HCT116 (cell line): ENCODE measurements at regions not wholly inside any gene's neighbourhood (a gene's known extent, or its start where the extent isn't known, plus 50 kb on each side); places are given as distances from the start of the nearest gene placed in this dataset.

Experiments used
- ATAC-seq: fragments of 200-7000 bp; cut with Tn5 transposase; 2 replicates; pipeline ENCODE4 v1.9.1; 2020; ENCODE audit warnings: mild to moderate bottlenecking, moderate library complexity
- BruUV-seq: library from RNA; stranded (reverse); fragments of 400-500 nt; replicated peaks from 2 replicates; lab custom pipeline; 2021; lab: Mats Ljungman, UMichigan
- CTCF ChIA-PET: fragments of 300-600 bp; sonication (Branson Sonifier 250); formaldehyde crosslinking; loops from one replicate; lab custom pipeline; 2021; ENCODE audit warnings: antibody characterized with exemption; lab: Charles Lee
- POLR2A ChIA-PET: fragments of 300-600, 350-600 bp; sonication (Branson Sonifier 250); formaldehyde crosslinking; loops from one replicate; lab custom pipeline; 2021; ENCODE audit warnings: antibody characterized with exemption; lab: Charles Lee
- RAD21 ChIA-PET, 2 experiments: fragments of 300-600 bp; sonication (Branson Sonifier 250); formaldehyde crosslinking; loops; one replicate each; lab custom pipeline; 2023; ENCODE audit warnings: low total read pairs in 2 of 2; ENCODE audit not compliant: uncharacterized antibody in 2 of 2, unreplicated experiment in 2 of 2, low non-redundant PET in 1 of 2; lab: Charles Lee
- DNase-seq: peaks from one replicate; pipeline ENCODE4 v3.0.0-alpha.2; 2010; ENCODE audit warnings: low read depth, low spot score
- H2AFZ ChIP-seq: fragments of 200-600 bp; shearing (Covaris generic), sonication (generic); 2 replicates; pipeline ENCODE4 v1.6.1; 2017; ENCODE audit warnings: low read depth, mixed run types, mixed read lengths, antibody characterized with exemption, low read length; ENCODE audit not compliant: poor library complexity, severe bottlenecking
- H3K27ac ChIP-seq: 2 replicates; pipeline ENCODE4 v1.5.1; 2012; ENCODE audit warnings: low read depth, low read length
- H3K27me3 ChIP-seq: fragments of 200-600 bp; sonication (generic); 2 replicates; pipeline ENCODE4 v1.6.1; 2016; ENCODE audit warnings: mixed run types, low read length, mixed read lengths; ENCODE audit not compliant: insufficient read depth
- H3K36me3 ChIP-seq, 2 experiments: fragments of 200-500 bp in 1 of 2; fragments of 200-600 bp in 1 of 2; sonication (Bioruptor generic) in 1 of 2; sonication (generic) in 1 of 2; 2 replicates each; pipeline versions ENCODE4 v1.5.1 to v1.6.1; 2014 to 2016; ENCODE audit warnings: low read length in 2 of 2, inconsistent platforms in 1 of 2, mixed read lengths in 1 of 2, mixed run types in 1 of 2; ENCODE audit not compliant: insufficient read depth in 2 of 2, control insufficient read depth in 1 of 2
- H3K4me1 ChIP-seq, 2 experiments: fragments of 200-600 bp in 1 of 2; sonication (generic) in 1 of 2; 2 replicates each; pipeline versions ENCODE4 v1.5.1 to v1.6.1; 2012 to 2017; ENCODE audit warnings: low read length in 2 of 2, inconsistent platforms in 1 of 2, mild to moderate bottlenecking in 1 of 2, mixed read lengths in 1 of 2, mixed run types in 1 of 2, moderate library complexity in 1 of 2; ENCODE audit not compliant: insufficient read depth in 2 of 2, control insufficient read depth in 1 of 2
- H3K4me2 ChIP-seq: fragments of 200-600 bp; sonication (generic); 2 replicates; pipeline ENCODE4 v1.6.1; 2017; ENCODE audit warnings: mixed run types, low read length, mixed read lengths
- H3K4me3 ChIP-seq, 2 experiments: fragments of 200-600 bp in 1 of 2; sonication (generic) in 1 of 2; replicated peaks in 1 of 2; 2 replicates each; pipeline ENCODE4 v1.5.1; 2011 to 2016; ENCODE audit warnings: low read length in 2 of 2, control low read depth in 1 of 2, low read depth in 1 of 2, mild to moderate bottlenecking in 1 of 2, mixed read lengths in 1 of 2, mixed run types in 1 of 2
- H3K79me2 ChIP-seq: fragments of 200-600 bp; sonication (generic); 2 replicates; pipeline ENCODE4 v1.6.1; 2017; ENCODE audit warnings: mild to moderate bottlenecking, mixed run types, low read length, moderate library complexity, mixed read lengths; ENCODE audit not compliant: insufficient read depth
- H3K9ac ChIP-seq: fragments of 200-600 bp; sonication (generic); 2 replicates; pipeline ENCODE4 v1.6.1; 2016; ENCODE audit warnings: low read length, mixed read lengths
- H3K9me2 ChIP-seq: fragments of 200-600 bp; sonication (generic), shearing (Covaris generic); 2 replicates; pipeline ENCODE4 v1.6.1; 2017; ENCODE audit warnings: mixed run types, mild to moderate bottlenecking, moderate library complexity; ENCODE audit not compliant: insufficient read depth
- H3K9me3 ChIP-seq, 2 experiments: fragments of 200-500 bp in 1 of 2; fragments of 200-600 bp in 1 of 2; sonication (Bioruptor generic) in 1 of 2; sonication (generic) in 1 of 2; 2 replicates each; pipeline ENCODE4 v1.6.1; 2014 to 2017; ENCODE audit warnings: low read length in 2 of 2, mixed read lengths in 2 of 2, inconsistent platforms in 1 of 2, low read depth in 1 of 2, mild to moderate bottlenecking in 1 of 2, mixed run types in 1 of 2, moderate library complexity in 1 of 2; ENCODE audit not compliant: control insufficient read depth in 1 of 2, insufficient read depth in 1 of 2
- H4K20me1 ChIP-seq: fragments of 200-600 bp; sonication (generic), shearing (Covaris generic); 2 replicates; pipeline ENCODE4 v1.6.1; 2017; ENCODE audit warnings: mixed run types, mild to moderate bottlenecking, moderate library complexity; ENCODE audit not compliant: insufficient read depth
- ATF3 ChIP-seq: IDR thresholded peaks from 2 replicates; pipeline ENCODE4 v1.6.1; 2012
- CBX3 ChIP-seq: IDR thresholded peaks from 2 replicates; pipeline ENCODE4 v1.6.1; 2012; ENCODE audit warnings: low read depth
- CTCF ChIP-seq, 3 experiments: fragments of 200-600 bp in 1 of 3; sonication (generic) in 1 of 3; IDR thresholded peaks in 2 of 3; conservative IDR thresholded peaks in 1 of 3; 2 replicates each; pipeline ENCODE4 v1.5.1; 2012 to 2017; ENCODE audit warnings: low read depth in 2 of 3, low read length in 2 of 3, antibody characterized with exemption in 1 of 3, borderline replicate concordance in 1 of 3, control low read depth in 1 of 3, mild to moderate bottlenecking in 1 of 3, mixed read lengths in 1 of 3, mixed run types in 1 of 3, moderate library complexity in 1 of 3; ENCODE audit not compliant: insufficient read depth in 1 of 3
- ELF1 ChIP-seq: IDR thresholded peaks from 2 replicates; pipeline ENCODE4 v1.6.1; 2012; ENCODE audit warnings: low read depth, borderline replicate concordance
- EZH2 ChIP-seq: fragments of 200-600 bp; sonication (generic); IDR thresholded peaks from 2 replicates; pipeline ENCODE4 v1.6.1; 2017; ENCODE audit warnings: antibody characterized with exemption, mixed run types
- EZH2phosphoT487 ChIP-seq: fragments of 200-600 bp; IDR thresholded peaks from 2 replicates; pipeline ENCODE4 v1.6.1; 2018; ENCODE audit warnings: antibody characterized with exemption, borderline replicate concordance
- JUND ChIP-seq: IDR thresholded peaks from 2 replicates; pipeline ENCODE4 v1.6.1; 2012
- MAX ChIP-seq: IDR thresholded peaks from 2 replicates; pipeline ENCODE4 v1.6.1; 2012
- POLR2A ChIP-seq: IDR thresholded peaks from 2 replicates; pipeline ENCODE4 v1.7.0; 2011; ENCODE audit warnings: borderline replicate concordance; ENCODE audit not compliant: insufficient read depth, insufficient read length; ENCODE audit errors: extremely low read depth
- POLR2AphosphoS5 ChIP-seq: IDR thresholded peaks from 2 replicates; pipeline ENCODE4 v1.6.1; 2011; ENCODE audit warnings: mild to moderate bottlenecking, low read depth, low read length, moderate library complexity
- RAD21 ChIP-seq: IDR thresholded peaks from 2 replicates; pipeline ENCODE4 v1.6.1; 2012; ENCODE audit warnings: low read depth, mild to moderate bottlenecking
- SIN3A ChIP-seq: IDR thresholded peaks from 2 replicates; pipeline ENCODE4 v1.6.1; 2012; ENCODE audit warnings: low read depth
- SP1 ChIP-seq: IDR thresholded peaks from 2 replicates; pipeline ENCODE4 v1.6.1; 2012; ENCODE audit warnings: low read depth
- SRF ChIP-seq: IDR thresholded peaks from 2 replicates; pipeline ENCODE4 v1.6.1; 2012; ENCODE audit warnings: low read depth
- TCF7L2 ChIP-seq: IDR thresholded peaks from 2 replicates; pipeline ENCODE4 v1.7.0; 2011; ENCODE audit warnings: borderline replicate concordance, inconsistent platforms; ENCODE audit not compliant: insufficient read depth, insufficient read length; ENCODE audit errors: extremely low read depth
- YY1 ChIP-seq: IDR thresholded peaks from 2 replicates; pipeline ENCODE4 v1.6.1; 2011; ENCODE audit warnings: low read length, low read depth, moderate library complexity, mild to moderate bottlenecking; ENCODE audit not compliant: insufficient replicate concordance; ENCODE audit errors: extremely low read depth
- ZFX ChIP-seq: fragments of 450-650 bp; IDR thresholded peaks from 2 replicates; pipeline ENCODE4 v1.6.1; 2017
- ZNF274 ChIP-seq: fragments of 200-500 bp; sonication (Bioruptor generic); IDR thresholded peaks from 2 replicates; pipeline ENCODE4 v1.6.1; 2014; ENCODE audit warnings: mild to moderate bottlenecking, low read depth, low read length, inconsistent platforms
- intact Hi-C: fragments of 100-400 bp; cut with micrococcal nuclease; formaldehyde crosslinking; loops from 2 replicates; pipeline ENCODE4 v1.10.0; 2022
- TF ChIP-seq, protein P1 (sequence below): IDR thresholded peaks from 2 replicates; pipeline ENCODE4 v1.6.1; 2012; ENCODE audit warnings: low read depth
- TF ChIP-seq, protein P2 (sequence below): IDR thresholded peaks from 2 replicates; pipeline ENCODE4 v1.6.1; 2011; ENCODE audit warnings: mild to moderate bottlenecking, low read length, moderate library complexity; ENCODE audit not compliant: insufficient replicate concordance; ENCODE audit errors: extremely low read depth

DNA sequence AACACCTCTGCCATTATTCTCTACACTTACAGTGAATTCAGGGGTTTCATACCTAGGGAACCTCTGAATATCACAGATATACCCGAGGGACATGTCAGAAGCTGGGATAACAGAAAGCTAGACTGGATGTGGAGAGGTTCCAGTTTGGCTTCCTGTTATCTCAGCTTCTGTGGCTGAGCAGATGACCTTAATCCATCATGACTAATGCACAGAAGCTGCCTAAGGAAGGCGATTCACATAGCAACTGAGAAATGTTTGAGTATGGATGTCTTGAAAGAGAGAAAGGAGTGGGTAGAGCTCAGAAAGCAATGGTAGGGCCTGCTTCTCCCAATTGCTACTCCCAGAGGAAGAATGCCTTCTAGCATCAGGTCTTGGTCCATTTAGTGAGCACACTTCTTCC is 187.6 kb downstream of the RMST start:
- no peak overlapping the region for H2AFZ ChIP-seq
- H3K9ac ChIP-seq = no peak overlapping the region
- ChIA-PET POLR2A (no interaction called here), CTCF (no interaction called here), RAD21 (no interaction called here)
- no TSS peak for BruUV-seq
- DNase-seq = no peak
- no peak overlapping the region for H3K4me2 ChIP-seq
- H3K79me2 ChIP-seq = no peaks in the 10 kb centered on the region
- no peak for ATAC-seq
- no peaks in the 10 kb centered on the region for H3K4me1 ChIP-seq
- intact Hi-C loops = no loop called here
- H3K9me2 ChIP-seq = no peaks in the 10 kb centered on the region
- TF ChIP-seq SIN3A (no peak), MAX (no peak), YY1 (no peak), ZFX (no peak), EZH2 (no peak), ATF3 (no peak), CBX3 (no peak), TCF7L2 (no peak), EZH2phosphoT487 (no peak), SP1 (no peak), SRF (no peak), RAD21 (no peak), ELF1 (no peak), ZNF274 (no peak), CTCF (IDR thresholded peaks at IDR 0.05 in 2 of 3, conservative IDR thresholded peaks at IDR 0.05 in 1 of 3; ENCODE audit: borderline replicate concordance in 1 of 3, insufficient read depth in 1 of 3, low read depth in 2 of 3, low read length in 2 of 3) (no peak), POLR2A (no peak), JUND (no peak), POLR2AphosphoS5 (no peak)
- TF ChIP-seq, protein P1, sequence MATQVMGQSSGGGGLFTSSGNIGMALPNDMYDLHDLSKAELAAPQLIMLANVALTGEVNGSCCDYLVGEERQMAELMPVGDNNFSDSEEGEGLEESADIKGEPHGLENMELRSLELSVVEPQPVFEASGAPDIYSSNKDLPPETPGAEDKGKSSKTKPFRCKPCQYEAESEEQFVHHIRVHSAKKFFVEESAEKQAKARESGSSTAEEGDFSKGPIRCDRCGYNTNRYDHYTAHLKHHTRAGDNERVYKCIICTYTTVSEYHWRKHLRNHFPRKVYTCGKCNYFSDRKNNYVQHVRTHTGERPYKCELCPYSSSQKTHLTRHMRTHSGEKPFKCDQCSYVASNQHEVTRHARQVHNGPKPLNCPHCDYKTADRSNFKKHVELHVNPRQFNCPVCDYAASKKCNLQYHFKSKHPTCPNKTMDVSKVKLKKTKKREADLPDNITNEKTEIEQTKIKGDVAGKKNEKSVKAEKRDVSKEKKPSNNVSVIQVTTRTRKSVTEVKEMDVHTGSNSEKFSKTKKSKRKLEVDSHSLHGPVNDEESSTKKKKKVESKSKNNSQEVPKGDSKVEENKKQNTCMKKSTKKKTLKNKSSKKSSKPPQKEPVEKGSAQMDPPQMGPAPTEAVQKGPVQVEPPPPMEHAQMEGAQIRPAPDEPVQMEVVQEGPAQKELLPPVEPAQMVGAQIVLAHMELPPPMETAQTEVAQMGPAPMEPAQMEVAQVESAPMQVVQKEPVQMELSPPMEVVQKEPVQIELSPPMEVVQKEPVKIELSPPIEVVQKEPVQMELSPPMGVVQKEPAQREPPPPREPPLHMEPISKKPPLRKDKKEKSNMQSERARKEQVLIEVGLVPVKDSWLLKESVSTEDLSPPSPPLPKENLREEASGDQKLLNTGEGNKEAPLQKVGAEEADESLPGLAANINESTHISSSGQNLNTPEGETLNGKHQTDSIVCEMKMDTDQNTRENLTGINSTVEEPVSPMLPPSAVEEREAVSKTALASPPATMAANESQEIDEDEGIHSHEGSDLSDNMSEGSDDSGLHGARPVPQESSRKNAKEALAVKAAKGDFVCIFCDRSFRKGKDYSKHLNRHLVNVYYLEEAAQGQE = no peak
- TF ChIP-seq, protein P2, sequence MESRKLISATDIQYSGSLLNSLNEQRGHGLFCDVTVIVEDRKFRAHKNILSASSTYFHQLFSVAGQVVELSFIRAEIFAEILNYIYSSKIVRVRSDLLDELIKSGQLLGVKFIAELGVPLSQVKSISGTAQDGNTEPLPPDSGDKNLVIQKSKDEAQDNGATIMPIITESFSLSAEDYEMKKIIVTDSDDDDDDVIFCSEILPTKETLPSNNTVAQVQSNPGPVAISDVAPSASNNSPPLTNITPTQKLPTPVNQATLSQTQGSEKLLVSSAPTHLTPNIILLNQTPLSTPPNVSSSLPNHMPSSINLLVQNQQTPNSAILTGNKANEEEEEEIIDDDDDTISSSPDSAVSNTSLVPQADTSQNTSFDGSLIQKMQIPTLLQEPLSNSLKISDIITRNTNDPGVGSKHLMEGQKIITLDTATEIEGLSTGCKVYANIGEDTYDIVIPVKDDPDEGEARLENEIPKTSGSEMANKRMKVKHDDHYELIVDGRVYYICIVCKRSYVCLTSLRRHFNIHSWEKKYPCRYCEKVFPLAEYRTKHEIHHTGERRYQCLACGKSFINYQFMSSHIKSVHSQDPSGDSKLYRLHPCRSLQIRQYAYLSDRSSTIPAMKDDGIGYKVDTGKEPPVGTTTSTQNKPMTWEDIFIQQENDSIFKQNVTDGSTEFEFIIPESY = no peak
- no peak overlapping the region for H3K27ac ChIP-seq
- no peaks in the 10 kb centered on the region for H3K9me3 ChIP-seq
- H3K4me3 ChIP-seq = no peak overlapping the region
- H3K36me3 ChIP-seq = no peaks in the 10 kb centered on the region
- no peaks in the 10 kb centered on the region for H3K27me3 ChIP-seq
- H4K20me1 ChIP-seq = no peaks in the 10 kb centered on the region
